HK-2 (cell line): ENCODE measurements at regions not wholly inside any gene's neighbourhood (a gene's known extent, or its start where the extent isn't known, plus 50 kb on each side); places are given as distances from the start of the nearest gene placed in this dataset.
"Not testable (repeated sequence)": the region's sequence is repeated elsewhere in the genome, so short reads cannot be mapped to it uniquely, and the experiment has no call there.

Source experiments
- DNase-seq: peaks from one replicate; pipeline ENCODE4 v3.0.0-alpha.2; 2018; ENCODE audit not compliant: unreplicated experiment

DNA sequence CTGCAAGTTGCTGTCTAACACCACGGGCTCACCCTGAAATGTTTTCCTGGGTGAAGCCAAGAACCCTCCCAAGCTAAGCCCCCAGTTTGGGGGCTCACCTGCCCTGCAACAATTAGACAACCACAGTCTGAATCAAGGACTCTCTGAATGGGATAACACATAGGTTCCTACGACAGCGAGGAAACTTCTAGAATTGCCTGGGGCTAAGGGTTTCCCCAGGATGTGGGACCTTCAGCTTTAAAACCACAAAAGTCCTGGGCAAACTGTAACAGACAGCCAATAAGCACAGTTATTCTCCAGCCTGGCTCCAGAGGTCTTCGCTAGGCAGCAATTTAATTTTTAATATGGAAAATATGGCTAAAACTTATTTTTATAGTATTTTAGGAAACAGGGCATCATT lies 162.6 kb downstream of the PRKX start:
- no peak for DNase-seq

DNA sequence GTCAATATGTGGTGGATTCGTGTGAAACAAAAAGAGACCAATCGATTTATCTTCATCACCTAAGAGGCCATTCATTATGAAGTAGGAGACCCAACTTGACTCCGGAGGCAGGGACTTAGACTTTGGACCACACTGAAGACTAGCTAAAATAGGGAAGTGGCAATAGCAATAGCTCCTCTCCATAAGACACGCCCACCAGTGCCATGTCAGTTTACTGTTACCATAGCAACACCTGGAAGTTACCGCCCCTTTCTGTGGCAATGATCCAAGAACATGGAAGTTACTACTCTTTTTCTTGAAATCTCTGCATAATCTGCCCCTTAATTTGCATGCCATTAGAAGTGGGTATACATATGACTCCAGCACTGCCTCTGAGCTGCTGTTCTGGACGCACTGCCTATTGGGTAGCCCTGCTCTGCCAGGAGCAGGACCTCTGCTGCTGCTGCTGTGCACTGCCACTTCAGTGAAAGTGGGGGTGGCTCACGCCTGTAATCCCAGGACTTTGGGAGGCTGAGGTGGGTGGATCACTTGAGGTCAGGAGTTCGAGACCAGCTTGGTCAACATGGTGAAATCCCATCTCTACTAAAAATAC lies 163.2 kb downstream of the PRKX start:
- DNase-seq: no peak

- no peak for DNase-seq
These were observed 164.0 kb downstream of the PRKX start for GRCh38 chrX:3549411-3549911.

- DNase-seq: no peak
These were observed 164.6 kb downstream of the PRKX start for GRCh38 chrX:3548765-3549391.

GRCh38 chrX:3545901-3546300 lies 167.5 kb downstream of the PRKX start:
- DNase-seq: no peak

- DNase-seq: no peak
These were observed 172.1 kb downstream of the PRKX start for GRCh38 chrX:3541336-3541735.

DNA sequence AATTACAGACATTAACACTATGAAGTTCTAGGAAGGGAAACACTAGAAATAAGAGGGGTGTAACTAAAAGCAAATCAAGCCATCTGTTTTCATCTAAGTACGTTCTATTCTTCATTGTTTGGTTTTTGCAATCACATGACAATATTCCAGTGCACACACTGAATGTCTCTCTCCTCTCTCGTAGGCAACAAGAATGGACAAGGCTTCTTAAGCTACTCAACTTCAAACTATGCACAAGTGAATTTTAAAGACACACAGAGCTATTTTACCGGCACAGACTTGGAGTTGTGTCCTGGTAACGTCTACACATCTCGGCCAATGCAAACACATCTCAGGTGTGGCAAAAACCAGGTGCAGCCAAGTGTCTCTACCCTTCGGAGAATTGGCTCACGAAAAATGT lies 173.3 kb downstream of the PRKX start:
- no peak for DNase-seq

- no peak for DNase-seq
These were observed 180.8 kb downstream of the PRKX start for GRCh38 chrX:3532581-3533085.

DNA sequence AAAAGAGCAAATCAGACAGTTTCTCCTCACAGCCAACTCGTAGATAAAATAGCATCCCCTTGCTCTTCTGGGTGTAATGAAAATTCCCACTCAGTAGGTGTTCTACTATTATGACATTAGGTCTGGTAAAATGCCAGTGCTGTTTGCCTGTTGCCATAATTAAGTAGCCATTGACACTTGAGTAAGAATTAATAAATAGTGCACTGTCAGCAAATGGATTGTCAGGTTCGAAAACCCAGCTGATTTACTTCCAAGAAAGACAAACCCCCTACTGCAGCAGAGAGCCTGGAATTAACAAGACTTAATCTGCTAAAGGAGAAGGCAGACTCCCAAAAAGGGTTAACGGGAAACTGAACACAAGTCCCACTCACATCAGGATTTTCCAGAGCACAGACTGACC lies 182.0 kb downstream of the PRKX start:
- DNase-seq: not testable (repeated sequence)

DNA sequence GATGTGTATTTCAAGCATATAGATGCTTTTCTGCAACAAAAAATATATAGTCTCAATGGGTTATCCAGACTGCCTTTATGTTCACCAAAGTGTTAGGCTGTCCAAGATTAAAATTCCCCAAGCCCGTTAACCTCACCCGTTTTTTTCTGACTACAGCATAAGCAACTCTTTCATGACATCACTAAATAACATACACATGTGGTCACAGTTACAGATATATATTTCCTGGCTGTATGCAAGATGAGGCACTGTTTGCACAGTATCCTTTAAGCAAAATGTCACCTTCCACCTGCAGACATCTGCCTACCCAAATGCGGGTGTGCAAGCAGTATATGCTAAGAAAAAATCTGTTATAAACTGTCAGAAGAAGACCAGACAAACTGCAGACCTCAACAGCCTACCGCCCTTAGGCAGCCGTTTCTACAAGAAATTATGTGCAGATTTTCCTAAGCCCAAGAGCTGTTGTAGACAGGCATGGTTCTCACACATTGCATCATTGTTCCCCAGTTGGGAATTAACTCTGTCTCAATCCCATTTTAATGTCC lies 183.1 kb upstream of the MXRA5 start:
- no peak for DNase-seq

DNA sequence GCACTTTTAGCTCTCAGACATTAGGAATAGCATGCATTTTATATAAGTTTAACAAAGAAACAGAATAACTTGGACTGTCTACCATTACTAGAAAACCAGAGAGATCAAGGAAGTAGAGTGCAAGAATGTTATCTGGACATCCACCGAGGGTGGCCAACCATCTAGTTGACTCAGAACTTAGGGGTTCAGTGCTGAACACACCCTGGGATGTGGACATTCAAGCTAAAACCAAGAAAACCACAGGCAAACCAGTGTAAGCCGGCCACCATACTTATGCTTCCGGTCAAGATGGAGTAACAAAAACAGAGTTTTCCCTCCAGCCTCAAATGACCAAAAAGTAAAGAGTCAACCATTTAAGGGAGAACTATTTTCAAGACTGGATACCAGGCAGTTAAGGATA lies 181.4 kb upstream of the MXRA5 start:
- no peak for DNase-seq

- DNase-seq: no peak
These were observed 180.7 kb upstream of the MXRA5 start for GRCh38 chrX:3527166-3527565.

DNA sequence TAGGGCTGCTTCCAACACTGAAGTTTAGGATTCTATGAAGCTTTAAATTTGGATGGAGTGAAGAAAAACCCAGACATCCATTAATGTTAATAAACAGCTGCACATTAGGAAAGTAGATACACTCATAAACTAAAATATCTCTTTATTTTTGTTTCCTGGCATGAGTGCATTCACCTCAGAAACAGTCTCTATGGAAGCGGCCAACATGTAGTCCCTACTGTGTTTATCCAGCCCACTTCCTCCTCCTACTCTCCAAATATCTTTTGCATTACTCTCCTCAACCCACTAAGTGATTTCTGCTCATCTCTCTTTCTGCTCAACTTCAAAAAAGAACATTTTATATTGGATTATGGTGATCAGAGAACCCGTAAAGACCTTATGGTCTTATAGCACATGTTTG lies 180.3 kb upstream of the MXRA5 start:
- DNase-seq: no peak

DNA sequence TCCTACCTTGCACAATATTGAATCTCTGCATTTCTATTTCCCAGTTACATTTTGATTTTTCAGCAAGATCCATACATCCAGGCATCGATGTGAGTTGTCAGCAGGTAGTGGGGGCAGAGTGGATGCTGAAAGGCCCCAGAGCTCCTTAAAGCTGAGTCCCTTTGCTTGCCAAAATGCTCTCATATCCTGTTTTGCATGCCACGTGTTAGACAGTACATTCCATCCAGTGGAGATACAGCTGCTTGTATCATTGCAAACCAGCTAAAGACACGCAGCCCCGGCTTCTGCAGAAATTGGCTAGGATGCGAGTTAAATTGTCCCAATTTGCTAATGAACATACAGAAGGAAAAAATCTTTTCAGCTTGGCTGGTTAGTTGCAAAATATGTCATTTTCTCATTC lies 179.6 kb upstream of the MXRA5 start:
- DNase-seq: no peak

GRCh38 chrX:3522101-3522650 lies 175.7 kb upstream of the MXRA5 start:
- DNase-seq: no peak

- DNase-seq: no peak
These were observed 174.9 kb upstream of the MXRA5 start for GRCh38 chrX:3521396-3521795.

- no peak for DNase-seq
These were observed 174.5 kb upstream of the MXRA5 start for GRCh38 chrX:3520982-3521381.

- DNase-seq: no peak
These were observed 174.0 kb upstream of the MXRA5 start for GRCh38 chrX:3520458-3520857.

- not testable (repeated sequence) for DNase-seq
These were observed 172.9 kb upstream of the MXRA5 start for GRCh38 chrX:3519384-3519783.

- peak; percentile 7 for DNase-seq
These were observed 172.4 kb upstream of the MXRA5 start for GRCh38 chrX:3518870-3519269.

DNA sequence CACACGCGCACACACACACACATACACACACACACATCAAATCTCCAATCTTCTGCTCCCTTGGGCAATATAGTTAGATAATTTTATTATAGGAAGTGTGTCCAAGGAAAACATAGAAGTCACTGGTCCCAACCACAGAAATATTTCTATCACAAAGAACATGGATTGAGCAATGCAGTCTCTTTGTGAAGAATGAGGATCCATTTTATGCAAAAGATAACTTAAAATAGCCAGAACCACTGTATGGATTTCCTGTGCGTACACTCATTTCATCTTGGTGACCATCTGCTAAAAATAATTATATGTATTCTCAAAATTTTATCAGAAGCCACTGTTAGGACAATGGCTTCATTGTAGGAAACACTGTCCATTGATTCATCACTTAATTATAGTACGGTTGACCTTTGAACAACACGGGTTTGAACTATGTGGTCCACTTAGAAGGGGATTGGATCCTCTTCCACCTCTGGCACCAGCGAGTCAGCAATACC lies 169.6 kb upstream of the MXRA5 start:
- no peak for DNase-seq

- DNase-seq: no peak
These were observed 168.5 kb upstream of the MXRA5 start for GRCh38 chrX:3514996-3515395.

- not testable (repeated sequence) for DNase-seq
These were observed 165.7 kb upstream of the MXRA5 start for GRCh38 chrX:3512150-3512549.
